Natural killer cell (primary cell): ENCODE measurements at regions not wholly inside any gene's neighbourhood (a gene's known extent, or its start where the extent isn't known, plus 50 kb on each side); places are given as distances from the start of the nearest gene placed in this dataset.

ENCODE experiments used
- ATAC-seq, 3 donors: fragments of 150-1000 bp in 2 of 3; fragments of 200-7000 bp in 1 of 3; cut with Tn5 transposase; 1 replicate in 1 of 3; 2 replicates in 2 of 3; pipeline ENCODE4 v1.10.0; 2021; ENCODE audit warnings: mild to moderate bottlenecking in 2 of 3, moderate library complexity in 2 of 3
- DNase-seq, 2 donors: peaks; one replicate each; pipeline versions ENCODE4 v3.0.0 to v3.0.0-alpha.2; 2013 to 2021; ENCODE audit warnings: mixed read lengths in 1 of 2
- H3K27ac ChIP-seq: one replicate; pipeline ENCODE4 v1.5.1; 2013; ENCODE audit warnings: mild to moderate bottlenecking, low read length
- H3K27me3 ChIP-seq: one replicate; pipeline ENCODE4 v1.6.1; 2013; ENCODE audit warnings: low read length; ENCODE audit not compliant: control insufficient read depth, insufficient read depth
- H3K36me3 ChIP-seq: one replicate; pipeline ENCODE4 v1.6.1; 2013; ENCODE audit warnings: low read length; ENCODE audit not compliant: control insufficient read depth, insufficient read depth
- H3K4me1 ChIP-seq: one replicate; pipeline ENCODE4 v1.6.1; 2013; ENCODE audit warnings: low read length; ENCODE audit not compliant: control insufficient read depth, insufficient read depth
- H3K4me3 ChIP-seq: one replicate; pipeline ENCODE4 v1.5.1; 2013; ENCODE audit warnings: low read length
- H3K9me3 ChIP-seq: one replicate; pipeline ENCODE4 v1.6.1; 2013; ENCODE audit warnings: low read length; ENCODE audit not compliant: control insufficient read depth, insufficient read depth
- H3K27ac Mint-ChIP-seq, 2 donors: one replicate each; pipeline ENCODE4 v1.8.0; 2022; ENCODE audit warnings: mild to moderate bottlenecking in 2 of 2, mixed read lengths in 2 of 2, moderate library complexity in 1 of 2
- H3K27me3 Mint-ChIP-seq, 2 donors: one replicate each; pipeline ENCODE4 v1.8.0; 2022; ENCODE audit warnings: low read depth in 2 of 2, mixed read lengths in 2 of 2
- H3K36me3 Mint-ChIP-seq: one replicate; pipeline ENCODE4 v1.8.0; 2022; ENCODE audit warnings: mixed read lengths
- H3K4me1 Mint-ChIP-seq, 2 donors: one replicate each; pipeline ENCODE4 v1.8.0; 2022; ENCODE audit warnings: mixed read lengths in 2 of 2
- H3K4me3 Mint-ChIP-seq: one replicate; pipeline ENCODE4 v1.8.0; 2022; ENCODE audit warnings: mild to moderate bottlenecking, moderate library complexity, mixed read lengths
- H3K9me3 Mint-ChIP-seq, 2 donors: one replicate each; pipeline ENCODE4 v1.8.0; 2022; ENCODE audit warnings: mixed read lengths in 2 of 2
- WGBS: methylation state at CpG from one replicate; pipeline ENCODE4 v1.1.7; 2013; ENCODE audit warnings: missing lambda C conversion rate; ENCODE audit not compliant: insufficient coverage; 5-methylcytosine and 5-hydroxymethylcytosine counted together
- intact Hi-C: fragments of 100-400 bp; cut with micrococcal nuclease; formaldehyde crosslinking; loops from one replicate; pipeline ENCODE4 v1.14.2; 2022
- TF ChIP-seq, protein P1 (sequence below): fragments of 200-600 bp; IDR thresholded peaks from one replicate; pipeline ENCODE4 v1.8.0; 2022; ENCODE audit warnings: antibody characterized with exemption

DNA sequence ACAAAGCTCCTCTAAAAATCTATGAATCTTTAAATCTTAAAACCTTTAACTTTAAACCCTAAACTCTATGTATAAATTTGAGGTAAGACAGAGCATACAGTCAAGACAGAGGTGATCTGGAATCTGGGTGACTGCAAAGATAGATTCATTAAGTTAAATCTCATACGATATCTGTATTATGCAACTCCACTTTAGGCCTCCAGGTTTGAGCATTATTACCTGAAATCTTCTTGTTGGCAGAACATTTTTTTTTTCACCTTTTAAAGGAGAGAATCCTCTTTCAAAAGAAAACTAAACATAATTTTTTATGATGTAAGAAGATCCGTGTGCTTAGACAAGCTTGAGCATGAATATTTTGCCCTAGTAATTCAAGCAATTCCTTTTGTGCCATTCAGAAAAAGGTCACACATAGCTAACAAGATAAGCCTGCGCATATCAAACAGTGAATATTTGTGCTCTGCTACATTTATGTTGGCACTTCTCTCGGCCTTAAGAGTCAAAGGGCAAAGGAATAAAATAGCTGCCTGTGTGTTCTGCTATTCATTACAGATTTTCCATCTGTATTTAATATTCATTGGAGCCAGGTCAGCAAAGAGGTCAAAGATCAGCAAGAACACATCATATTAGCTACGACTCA is 163.3 kb downstream of the TMTC3 start:
- no peak overlapping the region for H3K27ac Mint-ChIP-seq
- Histone ChIP-seq H3K4me3 (no peak overlapping the region), H3K36me3 (no peaks in the 10 kb centered on the region), H3K4me1 (no peaks in the 10 kb centered on the region), H3K27ac (no peak overlapping the region), H3K27me3 (no peaks in the 10 kb centered on the region), H3K9me3 (no peaks in the 10 kb centered on the region)
- no peaks in the 10 kb centered on the region for H3K27me3 Mint-ChIP-seq
- no peak for ATAC-seq
- intact Hi-C loops, result no loop called here
- no peak for DNase-seq
- peaks cover 13 to 15% of the 10 kb centered on the region in 2 donors for H3K9me3 Mint-ChIP-seq
- no peaks in the 10 kb centered on the region for H3K4me1 Mint-ChIP-seq
- no peak overlapping the region for H3K4me3 Mint-ChIP-seq
- TF ChIP-seq, protein P1, sequence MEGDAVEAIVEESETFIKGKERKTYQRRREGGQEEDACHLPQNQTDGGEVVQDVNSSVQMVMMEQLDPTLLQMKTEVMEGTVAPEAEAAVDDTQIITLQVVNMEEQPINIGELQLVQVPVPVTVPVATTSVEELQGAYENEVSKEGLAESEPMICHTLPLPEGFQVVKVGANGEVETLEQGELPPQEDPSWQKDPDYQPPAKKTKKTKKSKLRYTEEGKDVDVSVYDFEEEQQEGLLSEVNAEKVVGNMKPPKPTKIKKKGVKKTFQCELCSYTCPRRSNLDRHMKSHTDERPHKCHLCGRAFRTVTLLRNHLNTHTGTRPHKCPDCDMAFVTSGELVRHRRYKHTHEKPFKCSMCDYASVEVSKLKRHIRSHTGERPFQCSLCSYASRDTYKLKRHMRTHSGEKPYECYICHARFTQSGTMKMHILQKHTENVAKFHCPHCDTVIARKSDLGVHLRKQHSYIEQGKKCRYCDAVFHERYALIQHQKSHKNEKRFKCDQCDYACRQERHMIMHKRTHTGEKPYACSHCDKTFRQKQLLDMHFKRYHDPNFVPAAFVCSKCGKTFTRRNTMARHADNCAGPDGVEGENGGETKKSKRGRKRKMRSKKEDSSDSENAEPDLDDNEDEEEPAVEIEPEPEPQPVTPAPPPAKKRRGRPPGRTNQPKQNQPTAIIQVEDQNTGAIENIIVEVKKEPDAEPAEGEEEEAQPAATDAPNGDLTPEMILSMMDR, result no peak
- WGBS, result 81% methylated on average over 5 of the region's 5 CpGs
- H3K36me3 Mint-ChIP-seq, result no peaks in the 10 kb centered on the region

GRCh38 chr12:88306471-88307069 is 164.5 kb downstream of the TMTC3 start:
- Mint-ChIP-seq H3K9me3 (peaks cover 13 to 15% of the 10 kb centered on the region in 2 donors), H3K36me3 (no peaks in the 10 kb centered on the region), H3K27me3 (no peaks in the 10 kb centered on the region), H3K27ac (no peak overlapping the region), H3K4me3 (no peak overlapping the region), H3K4me1 (no peaks in the 10 kb centered on the region)
- DNase-seq (no peak), ATAC-seq (no peak)
- WGBS, result 88% methylated on average over 3 of the region's 5 CpGs
- Histone ChIP-seq H3K9me3 (no peaks in the 10 kb centered on the region), H3K27ac (no peak overlapping the region), H3K27me3 (no peaks in the 10 kb centered on the region), H3K36me3 (no peaks in the 10 kb centered on the region), H3K4me3 (no peak overlapping the region), H3K4me1 (no peaks in the 10 kb centered on the region)
- intact Hi-C loops, result no loop called here
- TF ChIP-seq, protein P1, result no peak

- H3K27ac ChIP-seq, result no peak overlapping the region
- no peaks in the 10 kb centered on the region for H3K36me3 ChIP-seq
- no peak overlapping the region for H3K27ac Mint-ChIP-seq
- no peaks in the 10 kb centered on the region for H3K9me3 ChIP-seq
- H3K4me3 ChIP-seq, result no peak overlapping the region
- TF ChIP-seq, protein P1, result no peak
- H3K4me3 Mint-ChIP-seq, result no peak overlapping the region
- peaks cover 11 to 15% of the 10 kb centered on the region in 2 donors for H3K9me3 Mint-ChIP-seq
- no peak for DNase-seq
- H3K27me3 Mint-ChIP-seq, result no peaks in the 10 kb centered on the region
- H3K36me3 Mint-ChIP-seq, result no peaks in the 10 kb centered on the region
- intact Hi-C loops, result no loop called here
- 77% methylated on average over 2 of the region's 4 CpGs for WGBS
- H3K4me1 ChIP-seq, result no peaks in the 10 kb centered on the region
- H3K27me3 ChIP-seq, result no peaks in the 10 kb centered on the region
- H3K4me1 Mint-ChIP-seq, result no peaks in the 10 kb centered on the region
- no peak for ATAC-seq
Observed at GRCh38 chr12:88307961-88308360, 165.9 kb downstream of the TMTC3 start.

DNA sequence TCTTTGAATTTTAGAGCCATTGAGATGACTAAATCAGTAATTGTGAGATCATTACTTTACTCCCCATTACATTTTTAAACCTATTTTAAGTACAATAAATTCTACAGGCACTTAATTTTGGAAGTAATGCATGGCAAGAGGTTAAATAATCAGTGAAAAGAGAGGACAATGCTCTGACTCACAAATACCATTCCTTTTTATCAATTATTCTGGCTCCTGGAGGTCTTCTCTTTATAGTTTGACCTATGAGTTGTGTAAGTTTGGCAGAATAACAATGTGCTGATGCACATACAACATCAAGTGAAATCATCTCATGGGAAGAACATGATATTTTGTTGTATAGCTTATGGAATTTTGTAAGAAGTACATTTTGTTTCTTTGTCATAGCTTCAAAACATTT is 166.7 kb downstream of the TMTC3 start:
- H3K4me1 Mint-ChIP-seq, result no peaks in the 10 kb centered on the region
- Histone ChIP-seq H3K4me3 (no peak overlapping the region), H3K9me3 (no peaks in the 10 kb centered on the region), H3K27me3 (no peaks in the 10 kb centered on the region), H3K4me1 (no peaks in the 10 kb centered on the region), H3K27ac (no peak overlapping the region), H3K36me3 (no peaks in the 10 kb centered on the region)
- peaks cover 9 to 15% of the 10 kb centered on the region in 2 donors for H3K9me3 Mint-ChIP-seq
- H3K36me3 Mint-ChIP-seq, result no peaks in the 10 kb centered on the region
- no peak for ATAC-seq
- H3K27ac Mint-ChIP-seq, result no peak overlapping the region
- intact Hi-C loops, result no loop called here
- DNase-seq, result no peak
- H3K4me3 Mint-ChIP-seq, result no peak overlapping the region
- no peaks in the 10 kb centered on the region for H3K27me3 Mint-ChIP-seq
- TF ChIP-seq, protein P1, result no peak
